ENCODE measurements at regions not wholly inside any gene's neighbourhood (a gene's known extent, or its start where the extent isn't known, plus 50 kb on each side); places are given as distances from the start of the nearest gene placed in this dataset.

- H3K4me1 ChIP-seq (replicated peaks in 1 of 4; ENCODE audit: control insufficient read depth in 3 of 4, insufficient read depth in 4 of 4, low read length in 3 of 4) = peaks cover 0 to 12% (median 10%) of the 10 kb centered on the region in 4 experiments; a peak in 6 of 7 replicates
- H3K23me2 ChIP-seq (ENCODE audit: low read depth, low read length) = no peaks in the 10 kb centered on the region; the same call in 1 of the 2 replicates
- H3K27ac ChIP-seq (ENCODE audit: low read depth, low read length) = no peak overlapping the region
- H3K27me3 ChIP-seq (replicated peaks in 1 of 4; ENCODE audit: control insufficient read depth in 3 of 4, extremely low read depth in 1 of 4, insufficient read depth in 3 of 4, low read length in 3 of 4) = no peaks in the 10 kb centered on the region
- POLR2A ChIA-PET (ENCODE audit: partially characterized antibody) = no interaction called here
- no peak overlapping the region; a peak in 1 of 4 replicates for H3K4me2 ChIP-seq (ENCODE audit: insufficient read depth in 1 of 2, low read depth in 2 of 2, low read length in 2 of 2)
- no peak overlapping the region for H4K91ac ChIP-seq (replicated peaks; ENCODE audit: insufficient read length, low read length)
- no peaks in the 10 kb centered on the region for H3K9me3 ChIP-seq (ENCODE audit: insufficient read depth in 2 of 2, low read depth in 1 of 2, low read length in 1 of 2)
- CTCF ChIA-PET (ENCODE audit: partially characterized antibody) = no interaction called here
- no peaks in the 10 kb centered on the region for H3K79me2 ChIP-seq (ENCODE audit: control insufficient read depth in 1 of 2, insufficient read depth in 2 of 2, low read length in 2 of 2)
- no peak overlapping the region for H4K5ac ChIP-seq (ENCODE audit: insufficient read length, low read depth, low read length)
- no peak overlapping the region for H2AFZ ChIP-seq (ENCODE audit: low read length)
- no peak overlapping the region for H3K4ac ChIP-seq (replicated peaks; ENCODE audit: insufficient read length, low read depth, low read length)
- H3K36me3 ChIP-seq (ENCODE audit: control insufficient read depth in 2 of 4, insufficient read depth in 4 of 4, low read length in 3 of 4) = no peaks in the 10 kb centered on the region
- H2BK12ac ChIP-seq (ENCODE audit: low read depth, low read length) = no peak overlapping the region
- no peak overlapping the region for H2AK5ac ChIP-seq (ENCODE audit: low read depth, low read length)
- no peaks in the 10 kb centered on the region for H4K20me1 ChIP-seq (replicated peaks in 1 of 2; ENCODE audit: control insufficient read depth in 1 of 2, insufficient read depth in 2 of 2, low read length in 2 of 2)
- WGBS, 2 experiments (ENCODE audit: extremely low coverage in 1 of 2, insufficient coverage in 1 of 2, insufficient read length in 1 of 2, insufficient replicate concordance in 2 of 2, low coverage in 1 of 2, low lambda C conversion rate in 2 of 2, missing lambda C conversion rate in 1 of 2) = 92% methylated on average over 3 of the region's 3 CpGs; no CpG with 5 or more reads in 1 of the 2 experiments
- TF ChIP-seq CHD1 (IDR thresholded peaks at IDR 0.05; ENCODE audit: low read depth, low read length) (no peak), CBX5 (IDR thresholded peaks at IDR 0.05; ENCODE audit: low read depth, low read length) (no peak), EP300 (IDR thresholded peaks at IDR 0.05; ENCODE audit: borderline replicate concordance in 1 of 2, low read depth in 2 of 2, low read length in 2 of 2) (no peak), RFX5 (IDR thresholded peaks at IDR 0.05; ENCODE audit: borderline replicate concordance, low read depth, low read length) (no peak), HDAC6 (IDR thresholded peaks at IDR 0.05; ENCODE audit: low read depth, low read length) (no peak)
- H3K14ac ChIP-seq (ENCODE audit: insufficient read length) = no peak overlapping the region
- no peak overlapping the region for H3K4me3 ChIP-seq (ENCODE audit: extremely low read depth in 1 of 4, insufficient read depth in 2 of 4, low read depth in 3 of 4, low read length in 4 of 4)
- H4K8ac ChIP-seq (ENCODE audit: extremely low read depth, insufficient read depth, low read length) = no peak overlapping the region
- H3K23ac ChIP-seq (ENCODE audit: insufficient read length) = no peak overlapping the region
- H2BK5ac ChIP-seq (ENCODE audit: low read depth, low read length) = no peak overlapping the region
- H2BK20ac ChIP-seq (ENCODE audit: low read length) = no peak overlapping the region
- no peak overlapping the region for H3K18ac ChIP-seq (ENCODE audit: extremely low read depth, low read length)
- no peak for DNase-seq (ENCODE audit: low read depth in 1 of 2, low spot score in 2 of 2)
- H3K79me1 ChIP-seq (ENCODE audit: low read depth, low read length) = no peaks in the 10 kb centered on the region
- no peak overlapping the region for H3K9ac ChIP-seq (replicated peaks in 1 of 4; ENCODE audit: extremely low read depth in 1 of 4, low read depth in 3 of 4, low read length in 3 of 4)
- H2BK15ac ChIP-seq (ENCODE audit: low read length) = no peak overlapping the region
- no peak overlapping the region for H2BK120ac ChIP-seq (replicated peaks; ENCODE audit: low read depth, low read length)
- no peak for FAIRE-seq
- no peak overlapping the region for H3K56ac ChIP-seq (replicated peaks; ENCODE audit: insufficient read length, low read depth, low read length)
Observed at GRCh38 chr4:31034550-31034949, 314.4 kb downstream of the PCDH7 start.
